Left ventricle myocardium superior (tissue), 1 donor: ENCODE measurements at regions not wholly inside any gene's neighbourhood (a gene's known extent, or its start where the extent isn't known, plus 50 kb on each side); places are given as distances from the start of the nearest gene placed in this dataset.
A peak's percentile ranks its signal among the peaks of the same experiment; 100 is the strongest.

ENCODE experiments used
- ATAC-seq: fragments of 200-7000 bp; cut with Tn5 transposase; one replicate; pipeline ENCODE4 v1.9.1; 2020; ENCODE audit warnings: mild to moderate bottlenecking, moderate library complexity
- DNase-seq: peaks from one replicate; pipeline ENCODE4 v3.0.0-alpha.2; 2020
- intact Hi-C: fragments of 100-400 bp; cut with micrococcal nuclease; formaldehyde crosslinking; loops from one replicate; pipeline ENCODE4 v1.11.0; 2022
- donor health status: DM: no; HTN: yes; CAD: no; lungs with severe emphysema.

GRCh38 chr1:163406772-163407171 is 85.0 kb downstream of the NUF2 start:
- ATAC-seq (peak; percentile 33), DNase-seq (no peak)
- intact Hi-C loops, result no loop called here

GRCh38 chr1:163408262-163408661 is 86.5 kb downstream of the NUF2 start:
- intact Hi-C loops, result no loop called here
- DNase-seq (no peak), ATAC-seq (no peak)

- intact Hi-C loops, result no loop called here
- DNase-seq, result no peak
- ATAC-seq, result no peak
Observed at GRCh38 chr1:163410073-163410999, 88.6 kb downstream of the NUF2 start.

GRCh38 chr1:163412221-163412620 is 90.5 kb downstream of the NUF2 start:
- DNase-seq, result no peak
- intact Hi-C loops, result no loop called here
- ATAC-seq, result no peak

GRCh38 chr1:163414778-163415177 is 93.0 kb downstream of the NUF2 start:
- ATAC-seq (no peak), DNase-seq (no peak)
- intact Hi-C loops, result no loop called here

- intact Hi-C loops, result no loop called here
- DNase-seq (no peak), ATAC-seq (no peak)
Observed at GRCh38 chr1:163421701-163422100, 99.9 kb downstream of the NUF2 start.

GRCh38 chr1:163422738-163423404 is 101.1 kb downstream of the NUF2 start:
- DNase-seq (no peak), ATAC-seq (no peak)
- intact Hi-C loops, result no loop called here

- intact Hi-C loops, result no loop called here
- ATAC-seq (no peak), DNase-seq (no peak)
Observed at GRCh38 chr1:163426505-163427251, 104.9 kb downstream of the NUF2 start.

- no peak for DNase-seq
- no peak for ATAC-seq
- intact Hi-C loops, result no loop called here
Observed at GRCh38 chr1:163427279-163427678, 105.5 kb downstream of the NUF2 start.

- ATAC-seq (peak; percentile 40), DNase-seq (no peak)
- intact Hi-C loops, result no loop called here
Observed at GRCh38 chr1:163436140-163436812, 114.5 kb downstream of the NUF2 start.

GRCh38 chr1:163439471-163439870 is 117.7 kb downstream of the NUF2 start:
- ATAC-seq, result no peak
- no peak for DNase-seq
- intact Hi-C loops, result no loop called here

- ATAC-seq, result peak; percentile 78
- peak; percentile 54 for DNase-seq
- intact Hi-C loops, result no loop called here
Observed at GRCh38 chr1:163440090-163440489, 118.3 kb downstream of the NUF2 start.

- no peak for DNase-seq
- intact Hi-C loops, result no loop called here
- no peak for ATAC-seq
Observed at GRCh38 chr1:163442231-163442879, 120.6 kb downstream of the NUF2 start.

- ATAC-seq (no peak), DNase-seq (no peak)
- intact Hi-C loops, result no loop called here
Observed at GRCh38 chr1:163442895-163443294, 121.1 kb downstream of the NUF2 start.

- intact Hi-C loops, result no loop called here
- DNase-seq (no peak), ATAC-seq (no peak)
Observed at GRCh38 chr1:163443863-163444262, 122.1 kb downstream of the NUF2 start.

- intact Hi-C loops, result no loop called here
- DNase-seq, result no peak
- no peak for ATAC-seq
Observed at GRCh38 chr1:163444665-163445064, 122.9 kb downstream of the NUF2 start.

- intact Hi-C loops, result no loop called here
- ATAC-seq, result no peak
- DNase-seq, result no peak
Observed at GRCh38 chr1:163450986-163451385, 129.2 kb downstream of the NUF2 start.

GRCh38 chr1:163459539-163459938 is 137.8 kb downstream of the NUF2 start:
- ATAC-seq (peak; percentile 39), DNase-seq (no peak)
- intact Hi-C loops, result no loop called here

- ATAC-seq, result no peak
- intact Hi-C loops, result no loop called here
- no peak for DNase-seq
Observed at GRCh38 chr1:163467289-163467688, 145.5 kb downstream of the NUF2 start.
